NT2/D1 (cell line): ENCODE measurements at regions not wholly inside any gene's neighbourhood (a gene's known extent, or its start where the extent isn't known, plus 50 kb on each side); places are given as distances from the start of the nearest gene placed in this dataset.

Source experiments
- DNase-seq: peaks from one replicate; pipeline ENCODE4 v3.0.0-alpha.2; 2011; ENCODE audit warnings: low read depth, low spot score
- H3K27me3 ChIP-seq: 2 replicates; pipeline ENCODE4 v1.6.0; 2011; ENCODE audit warnings: mild to moderate bottlenecking; ENCODE audit not compliant: insufficient read length, insufficient read depth
- H3K36me3 ChIP-seq: 2 replicates; pipeline ENCODE4 v1.6.1; 2011; ENCODE audit warnings: mild to moderate bottlenecking, low read length, mixed read lengths; ENCODE audit not compliant: insufficient read depth, insufficient read length
- H3K4me1 ChIP-seq: 2 replicates; pipeline ENCODE4 v1.5.1; 2011; ENCODE audit not compliant: insufficient read depth, insufficient read length
- H3K4me3 ChIP-seq: 2 replicates; pipeline ENCODE4 v1.5.1; 2011; ENCODE audit warnings: low read depth; ENCODE audit not compliant: insufficient read length
- H3K9ac ChIP-seq: 2 replicates; pipeline ENCODE4 v1.6.0; 2011; ENCODE audit warnings: low read depth; ENCODE audit not compliant: insufficient read length
- H3K9me3 ChIP-seq: 2 replicates; pipeline ENCODE4 v1.5.1; 2011; ENCODE audit warnings: mild to moderate bottlenecking, low read length; ENCODE audit not compliant: insufficient read depth
- SUZ12 ChIP-seq: IDR thresholded peaks from 2 replicates; pipeline ENCODE4 v1.6.1; 2011; ENCODE audit not compliant: insufficient read length, insufficient read depth; ENCODE audit errors: extremely low read depth
- YY1 ChIP-seq: IDR thresholded peaks from 2 replicates; pipeline ENCODE4 v1.6.1; 2011; ENCODE audit not compliant: insufficient read length, insufficient read depth
- ZNF274 ChIP-seq: IDR thresholded peaks from 2 replicates; pipeline ENCODE4 v1.6.1; 2011; ENCODE audit warnings: mild to moderate bottlenecking, low read depth, low read length

GRCh38 chr22:48692734-48693376, 1134.8 kb downstream of the BRD1 start:
- Histone ChIP-seq H3K4me1 (peaks cover 6% of the 10 kb centered on the region), H3K9ac (no peak overlapping the region), H3K36me3 (no peaks in the 10 kb centered on the region), H3K9me3 (no peaks in the 10 kb centered on the region), H3K4me3 (no peak overlapping the region), H3K27me3 (no peaks in the 10 kb centered on the region)
- no peak for TF ChIP-seq ZNF274
- TF ChIP-seq SUZ12, result no peak
- TF ChIP-seq YY1, result no peak
- DNase-seq, result no peak

DNA sequence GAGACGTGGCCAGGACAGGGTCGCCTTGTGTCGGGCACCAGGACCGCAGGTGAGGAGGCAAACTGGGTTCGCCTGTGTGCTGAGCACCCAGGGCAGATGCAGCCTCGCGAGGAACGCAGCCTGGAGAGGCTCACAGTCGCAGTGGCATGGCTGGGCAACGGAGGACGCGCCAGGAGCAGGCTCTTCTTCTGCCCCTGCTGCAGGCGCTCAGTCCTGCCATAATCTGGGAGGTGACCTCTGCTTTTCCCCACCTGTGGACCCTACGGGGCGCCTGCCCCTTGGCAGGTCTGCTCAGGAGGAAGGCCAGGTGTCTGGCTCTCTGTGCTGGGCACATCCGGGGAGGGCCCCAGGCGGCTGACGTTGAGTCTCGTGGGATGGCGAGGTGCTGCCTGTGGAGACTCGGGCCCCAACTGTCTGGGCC, 1136.2 kb downstream of the BRD1 start:
- no peak overlapping the region for H3K9ac ChIP-seq
- no peak overlapping the region for H3K4me3 ChIP-seq
- no peaks in the 10 kb centered on the region for H3K9me3 ChIP-seq

DNA sequence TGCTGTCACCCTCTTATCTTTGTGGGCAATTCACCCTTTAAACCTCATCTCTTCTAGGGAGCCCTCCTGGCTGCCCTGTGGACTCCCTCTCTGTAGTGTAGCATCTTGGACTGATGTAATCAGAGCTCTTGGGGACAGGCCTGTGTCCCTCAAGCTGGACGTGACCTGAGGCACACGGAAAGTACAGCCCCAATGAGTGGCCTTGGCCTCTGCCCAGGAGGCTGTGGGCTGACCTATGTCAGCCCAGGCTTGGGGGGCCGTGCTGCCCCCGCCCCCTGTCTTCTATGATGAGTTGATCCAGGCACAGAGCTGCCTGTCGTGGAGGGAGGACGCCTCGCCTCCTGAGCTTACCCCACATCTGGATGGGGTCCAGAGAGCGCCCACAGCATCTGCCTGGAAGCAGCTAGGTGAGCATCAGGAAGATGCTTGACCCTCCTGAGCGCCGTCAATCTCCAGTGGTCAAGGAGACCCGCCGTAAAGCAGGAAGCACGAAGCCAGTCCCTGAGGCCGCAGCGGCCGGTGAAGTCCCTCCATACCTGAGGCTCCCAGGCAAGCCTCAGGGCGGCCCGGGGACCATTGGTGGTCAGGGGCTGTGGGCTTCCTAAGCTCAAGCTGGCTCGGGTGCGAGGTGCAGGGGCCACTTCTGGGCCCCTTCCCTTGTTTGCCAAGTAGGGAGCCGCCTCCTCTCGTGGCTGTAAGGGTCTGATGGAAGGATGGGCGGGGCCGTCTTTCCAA, 1136.9 kb downstream of the BRD1 start:
- H3K4me1 ChIP-seq, result peaks cover 6% of the 10 kb centered on the region
- H3K9ac ChIP-seq, result no peak overlapping the region
- no peaks in the 10 kb centered on the region for H3K9me3 ChIP-seq
- H3K4me3 ChIP-seq, result no peak overlapping the region
- DNase-seq, result no peak
- H3K27me3 ChIP-seq, result no peaks in the 10 kb centered on the region
- no peaks in the 10 kb centered on the region for H3K36me3 ChIP-seq
- TF ChIP-seq ZNF274 (no peak), SUZ12 (no peak), YY1 (no peak)

More for the DNA sequence above, 1136.2 kb downstream of the BRD1 start:
- TF ChIP-seq ZNF274, result no peak
- no peak for TF ChIP-seq YY1
- TF ChIP-seq SUZ12, result no peak
- no peaks in the 10 kb centered on the region for H3K27me3 ChIP-seq
- H3K4me1 ChIP-seq, result peaks cover 6% of the 10 kb centered on the region
- DNase-seq, result no peak
- H3K36me3 ChIP-seq, result no peaks in the 10 kb centered on the region

- no peak overlapping the region for H3K9ac ChIP-seq
- H3K36me3 ChIP-seq, result no peaks in the 10 kb centered on the region
- no peak for TF ChIP-seq ZNF274
- no peak for TF ChIP-seq SUZ12
- TF ChIP-seq YY1, result no peak
- H3K27me3 ChIP-seq, result no peaks in the 10 kb centered on the region
- H3K9me3 ChIP-seq, result no peaks in the 10 kb centered on the region
- no peak overlapping the region for H3K4me3 ChIP-seq
- H3K4me1 ChIP-seq, result peaks cover 5% of the 10 kb centered on the region
- DNase-seq, result no peak
Measured at GRCh38 chr22:48689206-48689605, 1138.5 kb downstream of the BRD1 start.

- TF ChIP-seq SUZ12 (no peak), YY1 (no peak), ZNF274 (no peak)
- no peak for DNase-seq
- no peak overlapping the region for H3K4me3 ChIP-seq
- H3K9ac ChIP-seq, result no peak overlapping the region
- peaks cover 6% of the 10 kb centered on the region for H3K4me1 ChIP-seq
- no peaks in the 10 kb centered on the region for H3K27me3 ChIP-seq
- H3K36me3 ChIP-seq, result no peaks in the 10 kb centered on the region
- H3K9me3 ChIP-seq, result no peaks in the 10 kb centered on the region
Measured at GRCh38 chr22:48688366-48688765, 1139.3 kb downstream of the BRD1 start.

GRCh38 chr22:48687606-48688005, 1140.1 kb downstream of the BRD1 start:
- H3K9ac ChIP-seq, result no peak overlapping the region
- H3K4me3 ChIP-seq, result no peak overlapping the region
- DNase-seq, result no peak
- H3K4me1 ChIP-seq, result peaks cover 2% of the 10 kb centered on the region
- TF ChIP-seq SUZ12, result no peak
- TF ChIP-seq ZNF274, result no peak
- TF ChIP-seq YY1, result no peak
- H3K27me3 ChIP-seq, result no peaks in the 10 kb centered on the region
- H3K9me3 ChIP-seq, result no peaks in the 10 kb centered on the region
- H3K36me3 ChIP-seq, result no peaks in the 10 kb centered on the region

GRCh38 chr22:48686694-48687302, 1140.9 kb downstream of the BRD1 start:
- Histone ChIP-seq H3K4me3 (no peak overlapping the region), H3K36me3 (no peaks in the 10 kb centered on the region), H3K27me3 (no peaks in the 10 kb centered on the region), H3K4me1 (peaks cover 4% of the 10 kb centered on the region), H3K9me3 (no peaks in the 10 kb centered on the region), H3K9ac (no peak overlapping the region)
- no peak for DNase-seq
- no peak for TF ChIP-seq YY1
- TF ChIP-seq ZNF274, result no peak
- no peak for TF ChIP-seq SUZ12
